Renal cortical epithelial cell (primary cell): ENCODE measurements at regions not wholly inside any gene's neighbourhood (a gene's known extent, or its start where the extent isn't known, plus 50 kb on each side); places are given as distances from the start of the nearest gene placed in this dataset.

ENCODE experiments used
- DNase-seq: peaks from one replicate; pipeline ENCODE4 v3.0.0-alpha.2; 2011; ENCODE audit warnings: low read depth

- DNase-seq = no peak
Measured at GRCh38 chr4:165766976-165767375, 106.1 kb upstream of the TLL1 start.

GRCh38 chr4:165767671-165768070 lies 105.4 kb upstream of the TLL1 start:
- no peak for DNase-seq

GRCh38 chr4:165768281-165768680 lies 104.8 kb upstream of the TLL1 start:
- DNase-seq = no peak

GRCh38 chr4:165774326-165774725 lies 98.7 kb upstream of the TLL1 start:
- DNase-seq = peak; percentile 80

GRCh38 chr4:165779950-165780670 lies 92.9 kb upstream of the TLL1 start:
- DNase-seq = peak; percentile 88

GRCh38 chr4:165780735-165781134 lies 92.3 kb upstream of the TLL1 start:
- DNase-seq = peak; percentile 15

- DNase-seq = no peak
Measured at GRCh38 chr4:165782623-165783022, 90.4 kb upstream of the TLL1 start.

- no peak for DNase-seq
Measured at GRCh38 chr4:165783626-165784025, 89.4 kb upstream of the TLL1 start.

GRCh38 chr4:165784672-165785071 lies 88.4 kb upstream of the TLL1 start:
- DNase-seq = no peak

- no peak for DNase-seq
Measured at GRCh38 chr4:165785337-165785736, 87.7 kb upstream of the TLL1 start.

GRCh38 chr4:165787516-165788274 lies 85.3 kb upstream of the TLL1 start:
- DNase-seq = no peak

- no peak for DNase-seq
Measured at GRCh38 chr4:165788686-165789463, 84.2 kb upstream of the TLL1 start.

- no peak for DNase-seq
Measured at GRCh38 chr4:165793236-165793635, 79.8 kb upstream of the TLL1 start.

GRCh38 chr4:165794834-165795233 lies 78.2 kb upstream of the TLL1 start:
- no peak for DNase-seq

- DNase-seq = no peak
Measured at GRCh38 chr4:165799384-165799815, 73.6 kb upstream of the TLL1 start.

- no peak for DNase-seq
Measured at GRCh38 chr4:165802452-165802851, 70.6 kb upstream of the TLL1 start.

- DNase-seq = peak; percentile 16
Measured at GRCh38 chr4:165803005-165803404, 70.0 kb upstream of the TLL1 start.

GRCh38 chr4:165805406-165805805 lies 67.6 kb upstream of the TLL1 start:
- DNase-seq = no peak

- DNase-seq = no peak
Measured at GRCh38 chr4:165806613-165807012, 66.4 kb upstream of the TLL1 start.

- peak; percentile 19 for DNase-seq
Measured at GRCh38 chr4:165810726-165811125, 62.3 kb upstream of the TLL1 start.

GRCh38 chr4:165813606-165814005 lies 59.4 kb upstream of the TLL1 start:
- peak; percentile 36 for DNase-seq

GRCh38 chr4:165814256-165815020 lies 58.6 kb upstream of the TLL1 start:
- peak; percentile 88 for DNase-seq
